Activated CD4-positive, alpha-beta T cell treated with anti-CD3 and anti-CD28 coated beads, Interleukin-2, amount 50 U/mL, for 24 hours (primary cell): ENCODE measurements at regions not wholly inside any gene's neighbourhood (a gene's known extent, or its start where the extent isn't known, plus 50 kb on each side); places are given as distances from the start of the nearest gene placed in this dataset.

Source experiments
- DNase-seq, 2 donors: peaks; one replicate each; pipeline ENCODE4 v3.0.0-alpha.2; 2020; ENCODE audit warnings: low read depth in 1 of 2, low spot score in 1 of 2

DNA sequence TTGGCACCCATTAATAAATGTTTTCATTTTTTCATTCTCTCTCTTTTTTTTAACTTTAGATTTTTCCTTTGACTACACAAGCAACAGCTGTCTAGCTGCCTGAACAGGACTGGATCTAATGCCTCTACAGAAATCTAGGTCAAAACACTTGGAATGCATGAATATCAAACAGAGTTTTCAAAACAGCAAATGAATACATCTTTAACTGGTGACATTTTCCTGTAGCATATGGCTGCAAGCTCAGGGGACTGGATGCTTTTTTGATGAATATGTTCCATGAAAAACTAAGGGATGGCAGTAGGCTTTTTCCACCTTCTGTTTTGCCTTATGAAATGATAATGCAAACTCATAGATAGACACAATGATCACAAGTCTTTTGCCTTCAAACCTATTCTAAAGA, 661.7 kb downstream of the MCTP2 start:
- DNase-seq = no peak

DNA sequence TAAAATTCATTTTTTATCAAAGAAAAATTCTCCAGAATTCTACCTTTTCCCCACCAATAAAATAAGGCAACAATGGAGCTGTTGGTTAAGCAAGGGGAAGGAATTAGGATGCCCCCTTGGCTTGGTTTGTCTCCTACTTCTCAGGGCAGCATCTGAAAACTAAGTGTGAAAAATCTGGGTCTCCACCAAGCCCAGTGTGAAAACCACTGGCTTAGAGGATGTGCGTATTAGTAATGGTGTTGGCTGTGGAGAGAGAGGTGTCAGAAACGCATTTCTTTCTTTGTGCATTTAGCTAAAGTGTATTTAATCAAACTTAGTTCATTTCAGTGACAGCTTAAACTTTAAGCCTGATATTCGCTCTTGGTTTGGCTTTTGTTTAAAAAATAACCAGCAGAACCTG, 662.7 kb downstream of the MCTP2 start:
- no peak for DNase-seq

DNA sequence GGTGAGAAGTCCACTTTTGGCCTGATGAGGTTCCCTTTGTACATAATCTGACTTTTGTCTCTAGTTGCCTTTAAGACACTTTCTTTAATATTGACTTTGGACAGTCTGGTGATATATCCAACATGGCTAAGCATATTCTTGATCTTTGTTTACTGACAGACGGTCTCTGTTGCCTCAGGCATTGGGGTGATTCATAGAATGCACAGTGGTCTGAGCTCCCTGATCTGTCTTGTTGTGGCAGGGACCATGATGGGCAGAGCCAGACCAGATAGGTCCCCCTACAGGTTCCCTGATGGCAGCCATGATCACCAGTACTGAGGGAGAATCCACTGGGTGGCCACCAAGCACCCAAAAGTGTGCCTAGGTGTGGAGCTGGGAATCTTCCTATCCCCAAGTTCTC, 678.1 kb downstream of the MCTP2 start:
- no peak for DNase-seq

DNA sequence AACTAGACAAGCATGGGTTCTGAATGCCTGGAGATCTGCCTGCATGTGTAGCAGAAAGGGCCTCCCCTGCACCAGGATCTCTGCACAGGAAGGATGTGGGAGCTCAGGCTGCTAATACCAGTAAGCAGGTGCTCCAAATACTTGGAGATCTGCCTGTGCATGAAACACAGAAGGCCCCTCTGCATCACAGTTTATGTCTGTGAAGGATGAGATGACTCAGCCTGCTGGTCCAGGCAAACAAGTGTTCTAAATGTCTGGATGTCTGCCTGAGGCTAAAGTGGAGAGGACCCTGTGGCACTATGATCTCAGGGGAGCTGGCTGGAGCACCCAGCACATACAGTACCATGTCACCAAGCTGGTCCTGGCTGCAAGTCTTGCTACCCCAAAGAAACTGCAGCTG, 678.8 kb downstream of the MCTP2 start:
- DNase-seq = no peak

DNA sequence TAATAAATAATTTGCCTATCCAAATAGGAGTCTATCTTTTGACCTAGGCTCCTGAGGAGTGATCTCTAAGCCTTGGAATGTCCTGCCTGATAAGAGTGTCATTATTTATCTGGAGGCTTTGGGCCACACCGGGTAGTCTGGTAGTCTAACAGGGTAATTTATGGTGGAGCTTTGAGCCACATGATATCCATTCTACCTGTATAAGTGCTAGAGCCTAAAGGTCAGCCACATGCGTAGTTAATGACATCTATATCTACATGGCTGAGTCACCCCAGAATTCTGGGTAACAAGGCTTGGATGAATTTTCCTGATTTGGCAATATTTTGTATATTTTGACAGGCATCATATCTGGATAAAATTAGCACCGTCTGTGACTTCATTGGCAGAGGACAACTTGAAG, 681.4 kb downstream of the MCTP2 start:
- no peak for DNase-seq

DNA sequence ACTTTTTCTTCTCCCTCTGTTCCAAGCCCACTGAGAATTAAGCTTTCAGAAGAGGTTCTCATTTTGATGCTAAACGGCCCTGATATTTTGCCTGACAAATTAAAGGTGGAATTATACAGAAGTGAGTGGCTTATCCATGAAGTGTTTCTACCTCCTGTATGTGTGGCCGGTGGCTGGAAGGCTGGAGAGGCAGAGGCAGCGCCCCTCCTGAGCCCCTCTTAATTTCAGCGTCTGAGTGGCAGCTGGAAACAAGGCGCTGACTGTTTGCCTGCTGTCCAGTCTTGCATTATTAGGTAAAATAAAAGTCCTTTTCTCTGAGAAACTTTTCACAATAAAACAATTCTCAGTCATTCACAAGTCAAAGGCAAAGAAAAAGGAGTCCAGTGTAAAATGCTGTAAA, 685.7 kb downstream of the MCTP2 start:
- no peak for DNase-seq

DNA sequence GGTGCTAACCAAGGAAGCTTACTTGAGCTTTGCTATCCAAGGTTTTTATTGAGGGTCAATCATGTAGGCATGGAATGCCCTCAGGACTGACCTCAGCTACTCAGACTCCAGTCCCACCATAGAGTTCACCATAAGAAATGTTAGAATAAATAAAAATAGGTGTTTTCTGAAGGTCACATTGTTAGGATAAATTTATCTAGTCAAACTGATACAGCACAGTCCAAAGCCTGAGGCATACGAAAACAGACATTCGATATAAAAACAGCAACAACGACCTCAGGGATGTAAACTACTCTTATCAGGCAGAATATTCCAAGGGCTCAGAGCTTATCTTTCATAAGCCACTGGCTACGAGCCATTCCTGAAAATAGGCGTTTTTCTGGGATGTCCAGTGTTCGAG, 690.6 kb downstream of the MCTP2 start:
- no peak for DNase-seq

DNA sequence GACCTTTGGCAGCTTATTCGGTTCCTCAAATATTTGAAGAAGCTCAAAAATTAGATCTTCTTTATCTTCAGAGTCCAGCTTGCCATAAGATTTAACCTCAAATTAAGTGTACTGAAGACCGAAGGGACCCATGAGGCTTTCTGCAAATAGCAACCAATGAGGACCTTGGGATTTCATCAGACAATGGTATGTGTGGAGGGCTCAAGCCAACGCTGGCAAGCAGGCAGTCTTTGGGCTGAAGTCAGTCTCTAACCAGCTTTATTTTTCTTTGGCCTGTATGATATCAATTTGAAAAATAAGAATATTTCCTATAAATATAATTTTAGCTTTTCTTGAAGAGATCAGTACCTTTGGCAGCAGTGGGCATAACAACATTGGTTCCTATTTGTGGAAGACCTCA, 692.7 kb downstream of the MCTP2 start:
- no peak for DNase-seq

DNA sequence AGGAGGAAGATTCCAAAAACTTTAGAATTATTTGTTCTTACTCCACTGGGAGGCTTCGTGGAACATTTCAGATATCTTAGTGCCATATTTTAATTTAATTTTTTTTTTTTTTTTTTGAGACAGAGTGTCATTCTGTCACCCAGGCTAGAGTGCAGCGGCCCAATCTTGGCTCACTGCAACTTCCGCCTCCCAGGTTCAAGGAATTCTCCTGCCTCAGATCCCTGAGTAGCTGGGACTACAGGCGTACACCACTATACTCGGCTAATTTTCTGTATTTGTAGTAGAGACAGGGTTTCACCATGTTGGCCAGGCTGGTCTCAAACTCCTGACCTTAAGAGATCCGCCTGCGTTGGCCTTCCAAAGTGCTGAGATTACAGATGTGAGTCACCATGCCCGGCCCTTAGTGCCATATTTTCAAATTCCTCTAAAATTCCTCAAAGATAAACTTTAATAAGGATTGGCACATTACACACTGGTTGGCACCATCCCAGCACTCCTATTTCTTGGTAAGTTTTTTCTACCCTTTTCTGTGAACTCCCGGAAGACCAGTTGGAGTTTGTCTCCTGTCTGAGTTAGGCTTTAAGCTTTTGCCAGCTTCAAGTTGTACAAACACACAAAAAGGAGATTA, 693.7 kb downstream of the MCTP2 start:
- no peak for DNase-seq

DNA sequence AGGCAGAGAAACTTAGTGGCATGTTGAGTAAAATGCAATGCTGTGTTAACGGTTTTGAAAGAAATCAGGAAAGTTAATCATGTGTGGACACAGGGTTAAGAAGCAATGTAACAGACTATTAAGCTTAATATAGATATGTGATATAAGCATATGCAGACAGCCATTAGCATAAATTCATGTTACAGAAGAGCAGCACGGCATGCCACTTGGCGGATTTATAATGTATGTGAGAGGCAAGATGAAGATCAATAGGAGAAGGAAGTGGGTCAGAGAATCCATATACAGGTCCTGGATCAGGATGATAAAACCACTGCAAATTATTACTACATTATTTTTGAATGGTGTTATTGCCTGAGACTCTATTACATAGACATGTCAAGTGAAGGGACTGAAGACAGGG, 694.3 kb downstream of the MCTP2 start:
- no peak for DNase-seq

DNA sequence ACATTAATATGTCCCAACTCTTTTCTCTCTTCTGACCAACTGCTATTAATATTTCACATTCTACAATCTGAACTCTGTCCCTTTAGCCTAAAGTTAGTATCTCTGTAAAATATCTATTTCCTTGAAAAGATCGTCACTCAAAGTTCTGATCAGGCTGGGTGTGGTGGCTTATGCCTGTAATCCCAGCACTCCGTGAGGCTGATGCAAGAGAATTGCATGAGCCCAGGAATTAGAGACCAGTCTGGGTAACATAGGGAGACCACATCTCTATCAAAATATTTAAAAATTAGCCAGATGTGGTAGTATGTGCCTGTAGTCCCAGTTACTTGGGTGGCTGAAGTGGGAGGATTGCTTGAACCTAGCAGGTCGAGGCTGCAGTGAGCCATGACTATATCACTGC, 695.6 kb downstream of the MCTP2 start:
- DNase-seq = no peak

DNA sequence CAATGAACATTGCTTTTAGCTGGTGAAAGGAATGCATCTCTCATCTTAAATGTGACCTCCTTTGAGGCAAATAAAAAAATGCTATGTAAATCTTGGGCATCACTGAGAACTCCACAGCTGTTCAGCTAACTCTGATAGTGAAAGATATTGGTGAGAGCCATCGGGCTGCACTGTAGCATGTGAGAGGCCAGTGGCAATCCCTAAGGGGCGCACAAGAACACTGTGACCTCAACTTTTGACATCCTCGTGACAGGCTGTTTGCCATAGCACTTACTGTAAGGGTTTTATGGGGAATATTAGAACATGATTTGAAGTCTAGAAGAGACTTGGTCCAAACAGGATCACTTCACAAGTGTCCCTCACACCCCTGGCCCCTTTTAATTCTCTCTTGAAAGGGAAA, 697.9 kb downstream of the MCTP2 start:
- no peak for DNase-seq

DNA sequence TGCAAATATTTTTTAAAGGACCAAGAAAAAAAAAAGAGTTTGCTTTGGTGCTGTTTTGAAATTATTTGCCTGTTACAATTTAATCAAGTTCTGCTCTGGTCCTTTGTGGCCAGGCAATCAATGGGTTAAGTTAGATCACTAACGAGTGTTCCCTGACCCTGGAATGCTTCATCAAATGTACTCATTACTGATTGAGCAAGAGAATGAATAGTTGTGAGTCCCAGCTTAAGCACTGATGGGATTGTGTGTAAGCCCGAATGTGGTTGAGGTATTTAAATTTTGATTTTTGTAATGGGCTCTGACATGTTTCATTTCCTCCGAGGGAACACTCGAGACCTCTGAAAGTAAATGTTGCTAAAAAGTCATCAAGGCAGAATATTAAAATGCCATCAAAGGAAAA, 699.1 kb downstream of the MCTP2 start:
- no peak for DNase-seq

DNA sequence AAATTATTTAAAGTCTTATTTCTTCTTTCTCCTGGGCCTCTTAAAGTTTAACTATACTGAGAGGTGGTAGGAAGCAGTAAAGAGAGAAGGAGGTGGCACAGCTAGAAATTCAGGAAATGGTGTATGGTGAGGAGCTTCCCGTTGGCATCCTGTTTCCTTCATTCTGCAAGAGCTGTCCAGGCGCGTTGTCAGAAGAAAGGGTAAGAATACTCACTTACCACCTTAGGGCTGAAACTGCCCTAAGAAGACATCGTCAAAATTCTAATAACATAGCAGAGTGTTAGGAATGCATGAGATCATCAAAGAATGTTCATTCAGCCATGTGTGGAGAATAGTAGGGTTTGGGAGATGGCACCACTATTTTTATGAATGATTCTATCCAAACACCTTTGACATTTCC, 699.6 kb downstream of the MCTP2 start:
- DNase-seq = no peak

DNA sequence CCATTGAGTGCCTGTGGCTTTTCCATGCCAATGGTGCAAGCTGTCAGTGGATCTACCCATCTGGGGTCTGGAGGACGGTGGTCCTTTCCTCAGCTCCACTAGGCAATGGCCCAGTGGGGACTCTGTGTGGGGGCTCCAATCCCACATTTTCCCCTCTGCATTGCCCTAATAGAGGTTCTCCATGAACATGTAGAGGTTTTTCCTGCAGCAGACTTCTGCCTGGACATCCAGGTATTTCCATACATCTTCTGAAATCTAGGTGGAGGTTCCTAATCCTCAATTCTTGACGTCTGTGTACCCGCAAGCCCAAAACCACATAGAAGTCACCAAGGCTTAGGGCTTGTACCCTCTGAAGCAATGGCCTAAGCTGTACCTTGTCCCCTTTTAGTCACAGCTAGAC, 703.1 kb downstream of the MCTP2 start:
- no peak for DNase-seq

DNA sequence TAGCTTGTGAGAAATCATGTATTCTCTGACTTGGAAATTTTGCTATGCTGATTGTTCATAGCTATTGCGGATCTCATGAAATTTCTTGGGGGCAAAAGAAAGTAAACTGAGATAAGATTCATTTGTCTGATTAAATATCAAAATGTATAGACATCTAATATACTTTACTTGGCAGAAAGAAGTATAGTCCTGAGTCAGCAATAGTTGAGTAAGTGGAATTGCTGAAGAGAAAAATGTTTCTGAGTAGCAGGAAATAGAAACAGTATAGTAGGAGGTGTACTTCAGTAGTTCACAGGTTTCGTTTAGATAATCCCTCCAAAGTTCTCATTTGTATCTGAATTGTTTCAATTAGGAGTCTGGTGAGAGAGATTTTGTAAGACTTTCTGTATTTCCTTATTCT, 705.9 kb downstream of the MCTP2 start:
- DNase-seq = no peak

DNA sequence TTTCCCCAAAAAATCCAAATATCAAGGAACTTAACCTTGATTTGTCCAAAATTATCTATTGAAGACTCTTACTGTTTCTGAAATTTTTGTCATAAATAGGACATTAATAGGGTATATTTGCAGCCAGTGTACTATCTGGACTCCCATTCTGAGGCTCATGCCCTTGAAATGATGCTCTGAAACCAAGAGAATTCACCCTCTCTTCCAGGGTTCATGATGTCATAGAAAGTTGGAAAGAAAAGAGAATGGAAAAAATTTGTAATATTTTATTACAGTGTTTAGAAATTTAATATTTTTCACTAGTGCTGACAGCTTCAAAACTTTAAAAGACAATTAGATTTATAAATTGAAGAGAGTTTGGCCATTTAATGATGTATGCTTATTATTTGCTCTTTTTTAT, 712.5 kb downstream of the MCTP2 start:
- no peak for DNase-seq

DNA sequence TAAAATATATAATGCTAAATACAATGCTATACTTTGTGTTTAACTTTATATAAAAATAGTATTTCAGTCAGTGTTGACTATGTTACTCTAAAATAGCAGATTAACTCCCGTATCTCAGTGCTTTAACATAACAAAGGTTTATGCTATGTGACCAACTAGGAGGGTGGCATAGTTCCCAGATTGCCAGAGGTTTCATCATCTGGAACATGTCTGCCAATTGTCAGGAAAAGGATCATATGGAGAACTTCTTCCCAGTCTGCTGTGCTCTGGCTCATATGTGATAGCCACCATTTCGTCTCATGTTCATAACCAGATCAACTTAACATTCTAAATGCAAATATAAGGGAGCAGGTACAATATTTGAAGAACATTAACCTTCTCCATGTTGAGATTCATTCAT, 720.2 kb downstream of the MCTP2 start:
- no peak for DNase-seq

DNA sequence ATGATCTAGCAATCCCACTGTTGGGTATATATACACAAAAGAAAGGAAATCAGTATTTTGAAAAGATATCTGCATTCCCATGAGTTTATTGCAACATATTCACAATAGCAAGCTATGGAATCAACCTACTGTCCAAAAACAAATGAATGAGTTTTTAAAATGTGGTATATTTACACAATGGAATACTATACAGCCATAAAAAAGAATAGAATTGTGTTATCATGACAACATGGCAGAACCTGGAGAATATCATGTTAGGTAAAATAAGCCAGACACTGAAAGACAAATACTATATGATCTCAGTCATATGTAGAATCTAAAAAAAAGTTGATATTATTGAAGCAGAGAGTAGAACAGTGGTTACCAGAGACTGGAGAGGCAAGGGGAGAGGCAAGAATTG, 732.6 kb downstream of the MCTP2 start:
- DNase-seq = no peak

DNA sequence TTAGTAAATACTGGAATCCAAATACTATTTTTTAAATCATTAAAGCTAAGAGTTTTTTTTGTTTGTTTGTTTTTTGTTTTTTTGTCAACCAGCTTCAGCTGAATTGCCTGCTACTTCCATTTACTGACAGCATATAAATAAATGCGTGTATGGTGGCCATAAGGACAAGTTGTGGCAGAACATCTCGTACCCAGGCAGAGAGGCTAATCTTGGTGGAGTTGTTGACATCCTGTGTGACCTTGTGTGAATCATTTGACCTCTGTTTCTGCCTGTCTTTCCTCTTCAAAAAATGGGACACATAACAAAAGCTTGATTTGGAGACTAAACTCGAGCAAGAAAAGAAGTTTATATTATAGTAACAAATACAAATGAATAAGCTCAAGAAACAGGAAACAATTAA, 734.2 kb downstream of the MCTP2 start:
- no peak for DNase-seq

DNA sequence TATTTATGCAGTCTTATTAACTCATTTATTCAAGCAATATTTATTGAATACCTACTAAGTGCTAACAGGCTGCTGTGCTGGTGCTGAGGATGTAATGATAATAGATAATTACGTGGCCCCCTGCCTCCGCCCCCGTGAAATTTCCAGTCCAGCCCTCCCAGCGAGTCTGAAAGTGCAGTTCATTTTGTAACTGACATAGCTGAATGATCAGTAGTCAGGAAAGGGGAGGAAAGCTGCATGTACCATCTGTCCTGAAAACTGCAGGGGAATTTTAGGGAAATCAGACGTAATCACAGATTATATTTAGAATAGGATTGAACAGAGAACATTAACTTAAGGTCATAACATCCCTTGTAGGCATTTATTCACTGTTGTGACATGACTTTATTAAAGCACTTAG, 736.8 kb downstream of the MCTP2 start:
- no peak for DNase-seq

DNA sequence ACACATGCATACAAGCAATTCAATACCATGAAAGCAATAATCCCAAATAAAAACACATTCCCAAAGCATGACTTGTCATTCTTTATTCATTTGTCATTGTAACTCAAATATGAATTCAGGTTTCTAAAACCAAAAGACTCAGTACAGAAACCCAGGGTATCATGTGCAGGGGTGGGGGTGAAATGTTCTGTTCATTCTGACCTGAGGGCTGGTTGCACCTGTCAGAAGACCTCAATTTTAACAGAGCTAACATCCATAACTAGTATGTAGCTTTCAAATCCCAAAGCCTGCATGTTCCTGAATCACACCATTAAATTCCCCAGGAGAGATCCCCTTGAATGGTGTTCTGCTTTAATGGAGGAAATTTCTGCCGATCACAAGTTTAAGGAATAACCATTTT, 738.7 kb downstream of the MCTP2 start:
- DNase-seq = no peak

DNA sequence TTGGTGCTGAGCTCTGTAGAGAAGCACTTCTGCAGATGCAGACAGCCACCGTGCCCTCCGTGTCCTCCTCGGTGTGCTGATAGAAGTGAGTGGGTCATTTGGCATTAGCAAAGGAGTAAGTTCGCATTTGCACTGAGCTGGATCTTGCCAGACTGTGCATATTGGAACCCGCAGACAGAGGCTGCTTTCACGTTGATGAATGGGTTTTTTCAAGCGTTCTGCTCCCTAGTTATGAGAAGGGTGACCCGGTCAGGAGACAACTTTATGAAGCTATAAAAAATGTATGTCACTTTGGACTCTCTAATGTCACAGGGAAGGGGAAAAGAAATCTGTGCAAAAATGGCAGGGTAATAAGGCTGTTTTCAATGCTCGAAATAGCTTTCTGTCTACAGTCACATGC, 739.4 kb downstream of the MCTP2 start:
- DNase-seq = no peak

DNA sequence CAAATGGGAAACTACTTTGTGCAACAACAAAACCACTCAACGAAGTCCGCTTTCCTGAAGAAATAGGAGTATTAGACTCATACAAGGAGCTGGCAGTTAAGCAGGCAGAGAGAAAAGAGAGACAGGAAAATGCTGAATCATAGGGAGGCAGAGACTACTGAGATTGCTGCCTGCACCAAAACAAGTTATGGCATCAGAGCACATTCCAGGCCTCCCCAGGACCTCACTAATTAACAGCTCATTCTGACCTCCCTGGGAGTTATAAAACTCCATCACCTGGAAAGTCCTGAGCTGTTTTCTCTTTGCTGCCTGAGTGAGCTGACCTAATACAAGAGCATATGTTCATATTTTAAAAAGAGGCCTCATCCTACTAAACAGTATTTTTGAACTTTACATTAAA, 741.0 kb downstream of the MCTP2 start:
- no peak for DNase-seq
